Tibial nerve (tissue), 4 donors: ENCODE measurements at regions not wholly inside any gene's neighbourhood (a gene's known extent, or its start where the extent isn't known, plus 50 kb on each side); places are given as distances from the start of the nearest gene placed in this dataset.

Experiments
- DNase-seq, 2 donors: peaks; one replicate each; pipeline ENCODE4 v3.0.0-alpha.2; 2019; ENCODE audit warnings: low spot score in 2 of 2
- H3K27ac ChIP-seq, 4 donors: fragments of 200-600 bp; sonication (generic) in 3 of 4; one replicate each; pipeline ENCODE4 v1.5.1; 2017 to 2019; ENCODE audit warnings: mild to moderate bottlenecking in 1 of 4
- H3K27me3 ChIP-seq, 2 donors: fragments of 200-600 bp; sonication (generic) in 1 of 2; one replicate each; pipeline versions ENCODE4 v1.5.1 to v1.6.0; 2017 to 2019
- H3K36me3 ChIP-seq, 3 donors: fragments of 200-600 bp; sonication (generic); one replicate each; pipeline ENCODE4 v1.5.1; 2018 to 2019
- H3K4me1 ChIP-seq, 4 donors: fragments of 200-600 bp; sonication (generic) in 3 of 4; one replicate each; pipeline ENCODE4 v1.5.1; 2017 to 2019
- H3K4me3 ChIP-seq, 4 donors: fragments of 200-600 bp; sonication (generic) in 3 of 4; one replicate each; pipeline ENCODE4 v1.5.1; 2017 to 2019; ENCODE audit warnings: mild to moderate bottlenecking in 1 of 4, moderate library complexity in 1 of 4
- H3K9me3 ChIP-seq, 4 donors: fragments of 200-600 bp; sonication (generic) in 3 of 4; one replicate each; pipeline ENCODE4 v1.5.1; 2017 to 2019
- EP300 ChIP-seq, 2 donors: sonication (generic); formaldehyde crosslinking; IDR thresholded peaks; one replicate each; pipeline ENCODE4 v1.6.1; 2017; ENCODE audit warnings: antibody characterized with exemption in 2 of 2, mild to moderate bottlenecking in 1 of 2
- POLR2A ChIP-seq, 2 donors: fragments of 450-650 bp; IDR thresholded peaks; one replicate each; pipeline ENCODE4 v1.6.1; 2017; ENCODE audit warnings: antibody characterized with exemption in 2 of 2, mild to moderate bottlenecking in 2 of 2, moderate library complexity in 2 of 2
- WGBS, 2 donors: methylation state at CpG; one replicate each; pipeline ENCODE4 v1.1.5; 2018; 5-methylcytosine and 5-hydroxymethylcytosine counted together
- TF ChIP-seq, protein P1 (sequence below), 5 experiments: fragments of 200-600 bp in 3 of 5; fragments of 450-650 bp in 2 of 5; sonication (generic) in 3 of 5; IDR thresholded peaks; one replicate each; pipeline ENCODE4 v1.5.1; 2016 to 2019; ENCODE audit warnings: antibody characterized with exemption in 5 of 5, mild to moderate bottlenecking in 3 of 5, moderate library complexity in 2 of 5

DNA sequence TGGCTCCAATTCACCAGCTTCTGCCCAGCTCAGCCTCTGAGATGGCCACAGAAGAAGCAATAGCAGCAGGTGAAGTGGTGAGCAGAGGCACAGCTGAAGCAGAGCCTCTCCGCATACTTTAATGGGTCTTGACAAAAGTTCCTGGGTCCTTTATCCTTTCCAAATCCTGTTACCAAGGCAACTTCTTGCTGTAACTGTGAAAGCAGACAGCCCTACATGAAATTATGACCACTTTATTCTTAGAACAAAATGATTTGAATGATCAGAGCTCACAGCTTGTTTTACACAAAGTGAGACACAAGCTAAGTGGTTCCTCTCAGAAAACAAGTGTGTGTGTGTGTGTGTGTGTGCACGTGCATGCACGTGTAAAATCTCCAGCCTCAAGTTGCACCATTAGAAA is 245.6 kb downstream of the HTR7 start:
- Histone ChIP-seq H3K27me3 (no peaks in the 10 kb centered on the region), H3K9me3 (no peaks in the 10 kb centered on the region), H3K27ac (no peak overlapping the region), H3K4me1 (no peaks in the 10 kb centered on the region), H3K4me3 (no peak overlapping the region), H3K36me3 (no peaks in the 10 kb centered on the region)
- TF ChIP-seq, protein P1, sequence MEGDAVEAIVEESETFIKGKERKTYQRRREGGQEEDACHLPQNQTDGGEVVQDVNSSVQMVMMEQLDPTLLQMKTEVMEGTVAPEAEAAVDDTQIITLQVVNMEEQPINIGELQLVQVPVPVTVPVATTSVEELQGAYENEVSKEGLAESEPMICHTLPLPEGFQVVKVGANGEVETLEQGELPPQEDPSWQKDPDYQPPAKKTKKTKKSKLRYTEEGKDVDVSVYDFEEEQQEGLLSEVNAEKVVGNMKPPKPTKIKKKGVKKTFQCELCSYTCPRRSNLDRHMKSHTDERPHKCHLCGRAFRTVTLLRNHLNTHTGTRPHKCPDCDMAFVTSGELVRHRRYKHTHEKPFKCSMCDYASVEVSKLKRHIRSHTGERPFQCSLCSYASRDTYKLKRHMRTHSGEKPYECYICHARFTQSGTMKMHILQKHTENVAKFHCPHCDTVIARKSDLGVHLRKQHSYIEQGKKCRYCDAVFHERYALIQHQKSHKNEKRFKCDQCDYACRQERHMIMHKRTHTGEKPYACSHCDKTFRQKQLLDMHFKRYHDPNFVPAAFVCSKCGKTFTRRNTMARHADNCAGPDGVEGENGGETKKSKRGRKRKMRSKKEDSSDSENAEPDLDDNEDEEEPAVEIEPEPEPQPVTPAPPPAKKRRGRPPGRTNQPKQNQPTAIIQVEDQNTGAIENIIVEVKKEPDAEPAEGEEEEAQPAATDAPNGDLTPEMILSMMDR (IDR thresholded peaks at IDR 0.05): no peak
- TF ChIP-seq POLR2A (IDR thresholded peaks at IDR 0.05): no peak
- TF ChIP-seq EP300 (IDR thresholded peaks at IDR 0.05): no peak
- WGBS, 2 donors: 72 to 85% methylated on average over 3 of the region's 3 CpGs
- DNase-seq: no peak

DNA sequence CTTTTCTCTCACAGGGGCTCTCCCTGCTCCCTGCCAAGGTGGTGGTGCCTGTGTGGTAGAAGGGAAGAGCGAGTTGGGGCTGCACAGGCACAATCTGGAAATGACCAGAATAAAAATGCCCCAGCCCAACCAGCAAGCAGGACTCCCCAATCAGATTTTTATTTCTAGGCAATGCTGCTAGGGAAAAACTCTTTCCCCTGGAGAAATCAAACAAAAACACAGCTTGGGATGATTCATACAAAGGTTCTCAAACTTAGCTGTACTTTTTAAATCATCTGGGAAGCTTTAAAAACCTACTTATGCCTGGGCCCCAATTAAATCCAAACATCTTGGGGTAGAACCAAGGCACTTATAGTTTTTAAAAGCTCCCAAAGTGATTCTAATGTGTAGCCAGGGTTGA is 243.2 kb downstream of the HTR7 start:
- 47 to 62% methylated on average over 1 of the region's 1 CpG for WGBS, 2 donors
- H3K4me3 ChIP-seq: no peak overlapping the region
- H3K27me3 ChIP-seq: no peaks in the 10 kb centered on the region
- no peak overlapping the region for H3K27ac ChIP-seq
- no peak for DNase-seq
- no peaks in the 10 kb centered on the region for H3K9me3 ChIP-seq
- TF ChIP-seq POLR2A (IDR thresholded peaks at IDR 0.05) (no peak), EP300 (IDR thresholded peaks at IDR 0.05) (no peak)
- TF ChIP-seq, protein P1 (IDR thresholded peaks at IDR 0.05): no peak
- H3K36me3 ChIP-seq: no peaks in the 10 kb centered on the region
- no peaks in the 10 kb centered on the region for H3K4me1 ChIP-seq

DNA sequence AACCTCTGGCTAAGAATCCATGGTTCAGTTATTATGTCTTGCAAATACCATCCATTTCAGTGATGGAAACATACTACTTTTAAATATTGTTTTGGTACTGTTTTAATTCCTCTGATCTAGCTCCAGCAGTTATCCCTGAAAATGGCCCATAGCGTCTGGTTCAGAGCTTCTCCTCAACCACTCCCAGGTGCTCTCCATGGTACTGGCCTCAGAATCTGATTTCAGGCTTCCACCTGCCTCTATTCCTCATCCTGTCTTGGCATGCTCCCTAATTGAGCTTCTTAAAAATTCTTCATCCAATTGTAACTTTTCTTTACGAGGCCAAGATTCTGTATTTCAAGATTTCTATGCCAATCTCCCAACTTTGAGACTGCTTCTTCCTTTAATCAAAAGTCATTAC is 236.3 kb downstream of the HTR7 start:
- Histone ChIP-seq H3K4me1 (no peaks in the 10 kb centered on the region), H3K4me3 (no peak overlapping the region), H3K27me3 (no peaks in the 10 kb centered on the region), H3K9me3 (no peaks in the 10 kb centered on the region), H3K27ac (no peak overlapping the region), H3K36me3 (no peaks in the 10 kb centered on the region)
- DNase-seq: no peak
- TF ChIP-seq EP300 (IDR thresholded peaks at IDR 0.05) (no peak), POLR2A (IDR thresholded peaks at IDR 0.05) (no peak)
- TF ChIP-seq, protein P1 (IDR thresholded peaks at IDR 0.05): no peak
- WGBS, 2 donors: 26 to 29% methylated on average over 2 of the region's 2 CpGs

DNA sequence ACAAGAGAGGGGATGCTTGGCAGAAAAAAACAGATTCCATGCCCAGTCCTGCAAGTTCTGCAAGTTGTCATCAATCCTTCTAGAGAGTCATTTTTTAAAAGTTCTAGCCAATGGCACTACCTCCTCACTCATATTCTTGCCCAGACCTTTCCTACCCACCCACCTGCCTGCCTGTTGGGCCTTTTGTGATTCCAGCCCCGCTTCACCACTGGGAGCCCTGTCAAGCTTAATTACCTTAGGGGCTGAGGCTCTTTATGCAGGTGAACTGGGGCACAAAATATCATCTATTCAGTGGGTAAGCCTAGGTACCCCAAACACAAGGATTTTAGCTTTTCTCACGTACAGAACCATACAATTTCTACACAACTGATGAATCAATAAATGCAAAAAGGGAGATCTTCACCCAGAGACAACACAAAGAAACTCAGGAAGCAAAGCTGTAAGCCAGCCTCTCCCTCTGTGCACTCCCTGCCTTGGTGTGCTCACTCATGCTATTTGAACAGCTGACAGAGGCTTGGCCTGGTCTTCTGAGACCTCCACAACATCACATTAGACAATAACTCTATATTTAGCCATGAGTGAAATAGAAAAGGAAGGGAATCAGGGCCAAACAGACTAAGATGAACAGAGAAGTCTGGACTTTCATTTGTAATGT is 222.6 kb downstream of the HTR7 start:
- no peak overlapping the region for H3K27ac ChIP-seq
- H3K9me3 ChIP-seq: no peaks in the 10 kb centered on the region
- no peak for DNase-seq
- TF ChIP-seq, protein P1 (IDR thresholded peaks at IDR 0.05): no peak
- TF ChIP-seq POLR2A (IDR thresholded peaks at IDR 0.05): no peak
- no peak for TF ChIP-seq EP300 (IDR thresholded peaks at IDR 0.05)
- H3K4me1 ChIP-seq: no peaks in the 10 kb centered on the region
- no peaks in the 10 kb centered on the region for H3K36me3 ChIP-seq
- H3K4me3 ChIP-seq: no peak overlapping the region
- H3K27me3 ChIP-seq: no peaks in the 10 kb centered on the region
- WGBS, 2 donors: 69 to 73% methylated on average over 2 of the region's 2 CpGs

DNA sequence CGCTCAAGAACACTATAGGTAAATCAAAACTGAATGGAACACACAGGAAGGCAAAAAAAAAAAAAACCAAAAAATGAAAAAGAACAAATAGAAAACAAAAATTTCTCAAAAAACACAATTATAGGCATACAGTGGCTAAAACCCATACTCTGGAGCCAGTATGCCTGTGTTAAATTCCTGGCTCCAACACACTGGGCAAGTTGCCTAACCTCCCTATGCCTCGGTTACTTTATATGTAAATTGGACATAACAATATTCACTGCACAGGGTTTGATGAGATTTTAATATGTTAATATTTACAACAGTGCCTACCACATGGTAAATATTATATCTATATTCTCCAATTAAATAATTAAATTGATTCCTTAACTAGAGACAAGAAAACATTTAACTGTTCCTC is 217.1 kb downstream of the HTR7 start:
- H3K36me3 ChIP-seq: no peaks in the 10 kb centered on the region

More for the DNA sequence above, 217.1 kb downstream of the HTR7 start:
- no peaks in the 10 kb centered on the region for H3K27me3 ChIP-seq
- 71 to 80% methylated on average over 2 of the region's 2 CpGs for WGBS, 2 donors
- TF ChIP-seq POLR2A (IDR thresholded peaks at IDR 0.05): no peak
- TF ChIP-seq EP300 (IDR thresholded peaks at IDR 0.05): no peak
- TF ChIP-seq, protein P1 (IDR thresholded peaks at IDR 0.05): no peak
- no peak for DNase-seq
- no peak overlapping the region for H3K4me3 ChIP-seq
- H3K27ac ChIP-seq: no peak overlapping the region
- no peaks in the 10 kb centered on the region for H3K4me1 ChIP-seq
- H3K9me3 ChIP-seq: no peaks in the 10 kb centered on the region
